Liver (tissue), 3 donors: ENCODE measurements at regions not wholly inside any gene's neighbourhood (a gene's known extent, or its start where the extent isn't known, plus 50 kb on each side); places are given as distances from the start of the nearest gene placed in this dataset.

ENCODE experiments used
- CTCF ChIP-seq: fragments of 150-350 bp; IDR thresholded peaks from 2 replicates; pipeline ENCODE4 v1.5.1; 2017; ENCODE audit warnings: improper control_type of control experiment, low read depth, low read length; ENCODE audit not compliant: missing input control
- TAF1 ChIP-seq: conservative IDR thresholded peaks from 2 replicates; pipeline ENCODE4 v1.6.1; 2016; ENCODE audit warnings: antibody characterized with exemption, mild to moderate bottlenecking
- donor health status: healthy.
- donor health status: healthy.

DNA sequence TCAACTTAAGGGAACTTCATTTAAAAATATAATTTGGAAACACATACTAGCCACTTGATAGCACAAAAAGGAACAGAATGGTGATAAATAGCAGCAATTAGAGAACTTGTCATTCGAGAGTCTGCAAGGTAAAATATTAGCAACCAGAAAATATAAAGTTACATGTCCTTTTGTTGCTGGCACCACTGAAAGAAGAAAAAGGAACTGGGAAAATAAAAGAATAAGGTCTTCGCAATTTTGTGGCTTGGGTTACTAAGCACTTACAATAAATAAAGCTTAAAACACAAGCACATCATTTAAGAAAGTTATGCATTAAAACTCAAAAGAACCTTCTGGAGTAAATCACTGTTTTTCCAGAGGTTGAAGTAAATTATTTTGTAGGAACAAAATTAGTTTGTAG, 149.9 kb upstream of the FBN2 start:
- TF ChIP-seq CTCF (no peak), TAF1 (no peak)
